IMR-90 (cell line): ENCODE measurements at regions not wholly inside any gene's neighbourhood (a gene's known extent, or its start where the extent isn't known, plus 50 kb on each side); places are given as distances from the start of the nearest gene placed in this dataset.

ENCODE experiments used
- ATAC-seq: fragments of 200-7000 bp; cut with Tn5 transposase; 2 replicates; pipeline ENCODE4 v1.9.1; 2020; ENCODE audit warnings: low read depth, mild to moderate bottlenecking, moderate library complexity
- BruUV-seq: library from RNA; stranded (reverse); fragments of 400-500 nt; replicated peaks from 2 replicates; lab custom pipeline; 2021; lab: Mats Ljungman, UMichigan
- CTCF ChIA-PET: fragments of 300-600 bp; formaldehyde crosslinking; extraction: SDS; loops from one replicate; lab custom pipeline; 2021; ENCODE audit warnings: antibody characterized with exemption; lab: Yijun Ruan, JAX
- POLR2A ChIA-PET: fragments of 300-600 bp; sonication (Branson Sonifier 250); formaldehyde crosslinking; loops from one replicate; lab custom pipeline; 2022; ENCODE audit warnings: antibody characterized with exemption; ENCODE audit not compliant: unreplicated experiment; lab: Charles Lee
- DNase-seq: peaks from one replicate; pipeline ENCODE4 v3.0.0; 2013
- H2AFZ ChIP-seq: replicated peaks from 2 replicates; pipeline ENCODE3; 2013; ENCODE audit warnings: low read length, mild to moderate bottlenecking; ENCODE audit not compliant: poor library complexity
- H2AK5ac ChIP-seq: 2 replicates; pipeline ENCODE4 v1.6.1; 2013; ENCODE audit warnings: low read depth, low read length, inconsistent platforms
- H2AK9ac ChIP-seq: replicated peaks from 2 replicates; pipeline ENCODE3; 2013; ENCODE audit warnings: mild to moderate bottlenecking, low read depth, low read length, moderate library complexity; ENCODE audit not compliant: poor library complexity
- H2BK120ac ChIP-seq: 2 replicates; pipeline ENCODE4 v1.6.1; 2013; ENCODE audit warnings: low read depth, low read length, inconsistent platforms
- H2BK15ac ChIP-seq: 3 replicates; pipeline ENCODE4 v1.6.1; 2013; ENCODE audit warnings: low read depth, low read length, inconsistent platforms
- H2BK20ac ChIP-seq: 2 replicates; pipeline ENCODE4 v1.6.1; 2013; ENCODE audit warnings: low read depth, mild to moderate bottlenecking, inconsistent platforms, low read length, moderate library complexity
- H2BK5ac ChIP-seq: 2 replicates; pipeline ENCODE4 v1.6.1; 2013; ENCODE audit warnings: mild to moderate bottlenecking, low read depth, low read length, inconsistent platforms; ENCODE audit not compliant: poor library complexity, severe bottlenecking
- H3K14ac ChIP-seq: replicated peaks from 2 replicates; pipeline ENCODE4 v1.6.1; 2013; ENCODE audit warnings: low read depth, low read length, inconsistent platforms
- H3K18ac ChIP-seq: 2 replicates; pipeline ENCODE4 v1.6.1; 2013; ENCODE audit warnings: low read depth, low read length, control low read depth
- H3K23ac ChIP-seq: 2 replicates; pipeline ENCODE4 v1.6.1; 2013; ENCODE audit warnings: low read depth, low read length, inconsistent platforms
- H3K27ac ChIP-seq: 2 replicates; pipeline ENCODE4 v1.5.1; 2013; ENCODE audit warnings: mild to moderate bottlenecking, control low read depth, low read length; ENCODE audit not compliant: insufficient read depth
- H3K27me3 ChIP-seq: 2 replicates; pipeline ENCODE4 v1.6.1; 2013; ENCODE audit warnings: low read length; ENCODE audit not compliant: control insufficient read depth, insufficient read depth
- H3K36me3 ChIP-seq: 2 replicates; pipeline ENCODE4 v1.6.1; 2013; ENCODE audit warnings: low read length, mixed read lengths; ENCODE audit not compliant: control insufficient read depth, insufficient read depth
- H3K4ac ChIP-seq: 2 replicates; pipeline ENCODE4 v1.6.1; 2013; ENCODE audit warnings: low read depth, low read length, inconsistent platforms
- H3K4me1 ChIP-seq: 2 replicates; pipeline ENCODE4 v1.6.1; 2013; ENCODE audit warnings: low read length, mixed read lengths; ENCODE audit not compliant: control insufficient read depth, insufficient read depth
- H3K4me2 ChIP-seq: 2 replicates; pipeline ENCODE4 v1.6.1; 2013; ENCODE audit warnings: low read depth, mild to moderate bottlenecking, control low read depth, low read length, moderate library complexity
- H3K4me3 ChIP-seq: 2 replicates; pipeline ENCODE4 v1.5.1; 2013; ENCODE audit warnings: low read depth, mild to moderate bottlenecking, control low read depth, low read length, moderate library complexity; ENCODE audit not compliant: insufficient read depth
- H3K56ac ChIP-seq: 2 replicates; pipeline ENCODE4 v1.6.1; 2013; ENCODE audit warnings: low read length, inconsistent platforms; ENCODE audit not compliant: insufficient read depth; ENCODE audit errors: extremely low read depth
- H3K79me1 ChIP-seq, 2 experiments: 2 replicates each; pipeline ENCODE4 v1.6.1; 2013; ENCODE audit warnings: low read length in 2 of 2, inconsistent platforms in 1 of 2, low read depth in 1 of 2
- H3K9ac ChIP-seq: 2 replicates; pipeline ENCODE4 v1.6.1; 2013; ENCODE audit warnings: low read depth, low read length, control low read depth
- H3K9me1 ChIP-seq: 2 replicates; pipeline ENCODE4 v1.6.1; 2013; ENCODE audit warnings: low read length, inconsistent platforms; ENCODE audit not compliant: insufficient read depth
- H3K9me3 ChIP-seq: 2 replicates; pipeline ENCODE4 v1.6.1; 2013; ENCODE audit warnings: low read length; ENCODE audit not compliant: control insufficient read depth, insufficient read depth
- H4K20me1 ChIP-seq: 2 replicates; pipeline ENCODE4 v1.6.1; 2013; ENCODE audit warnings: low read length, inconsistent platforms; ENCODE audit not compliant: insufficient read depth
- H4K5ac ChIP-seq: 2 replicates; pipeline ENCODE4 v1.6.1; 2013; ENCODE audit warnings: mild to moderate bottlenecking, low read depth, low read length, control low read depth
- H4K8ac ChIP-seq, 2 experiments: 2 replicates each; pipeline ENCODE4 v1.6.1; 2013; ENCODE audit warnings: low read depth in 2 of 2, low read length in 2 of 2, control low read depth in 1 of 2, inconsistent platforms in 1 of 2
- H4K91ac ChIP-seq: 2 replicates; pipeline ENCODE4 v1.6.1; 2013; ENCODE audit warnings: low read depth, low read length, inconsistent platforms; ENCODE audit not compliant: insufficient read depth
- BHLHE40 ChIP-seq: fragments of 150-350 bp; IDR thresholded peaks from 2 replicates; pipeline ENCODE4 v1.6.1; 2016; ENCODE audit warnings: mild to moderate bottlenecking, low read depth, low read length
- CEBPB ChIP-seq: IDR thresholded peaks from 2 replicates; pipeline ENCODE4 v1.6.1; 2012; ENCODE audit warnings: low read depth, low read length, improper control_type of control experiment
- CHD1 ChIP-seq: IDR thresholded peaks from 2 replicates; pipeline ENCODE4 v1.6.1; 2012; ENCODE audit warnings: low read depth, low read length, improper control_type of control experiment
- CTCF ChIP-seq: conservative IDR thresholded peaks from 2 replicates; pipeline ENCODE4 v1.5.1; 2012; ENCODE audit warnings: mild to moderate bottlenecking, low read depth, low read length, improper control_type of control experiment
- ELK1 ChIP-seq: fragments of 150-350 bp; IDR thresholded peaks from 2 replicates; pipeline ENCODE4 v1.6.1; 2016; ENCODE audit warnings: low read depth, mild to moderate bottlenecking, low read length, moderate library complexity, borderline replicate concordance
- FOS ChIP-seq: fragments of 150-350 bp; IDR thresholded peaks from 2 replicates; pipeline ENCODE4 v1.6.1; 2016; ENCODE audit warnings: low read depth, low read length
- MAFK ChIP-seq: IDR thresholded peaks from 2 replicates; pipeline ENCODE4 v1.6.1; 2012; ENCODE audit warnings: low read depth, low read length, improper control_type of control experiment
- MAZ ChIP-seq: IDR thresholded peaks from 2 replicates; pipeline ENCODE4 v1.6.1; 2012; ENCODE audit warnings: low read depth, mild to moderate bottlenecking, low read length, improper control_type of control experiment, moderate library complexity, borderline replicate concordance
- MXI1 ChIP-seq: IDR thresholded peaks from 2 replicates; pipeline ENCODE4 v1.6.1; 2012; ENCODE audit warnings: low read depth, mild to moderate bottlenecking, low read length, moderate library complexity, borderline replicate concordance
- NFE2L2 ChIP-seq: fragments of 150-350 bp; IDR thresholded peaks from 2 replicates; pipeline ENCODE4 v1.6.1; 2016; ENCODE audit warnings: low read depth, mild to moderate bottlenecking, low read length
- POLR2A ChIP-seq: IDR thresholded peaks from 2 replicates; pipeline ENCODE4 v1.6.1; 2012; ENCODE audit warnings: mild to moderate bottlenecking, low read depth, low read length
- RAD21 ChIP-seq: IDR thresholded peaks from 2 replicates; pipeline ENCODE4 v1.6.1; 2012; ENCODE audit warnings: low read length, improper control_type of control experiment
- RCOR1 ChIP-seq: IDR thresholded peaks from 2 replicates; pipeline ENCODE4 v1.6.1; 2012; ENCODE audit warnings: mild to moderate bottlenecking, low read length, improper control_type of control experiment; ENCODE audit not compliant: insufficient replicate concordance
- RFX5 ChIP-seq: IDR thresholded peaks from 2 replicates; pipeline ENCODE4 v1.8.0; 2012; ENCODE audit warnings: low read depth, mild to moderate bottlenecking, low read length, moderate library complexity
- SMC3 ChIP-seq: fragments of 150-350 bp; IDR thresholded peaks from 2 replicates; pipeline ENCODE4 v1.6.1; 2016; ENCODE audit warnings: low read depth, mild to moderate bottlenecking, antibody characterized with exemption, low read length, moderate library complexity
- USF2 ChIP-seq: fragments of 150-350 bp; IDR thresholded peaks from 2 replicates; pipeline ENCODE4 v1.6.1; 2017; ENCODE audit warnings: mild to moderate bottlenecking, antibody characterized with exemption, low read length, low read depth
- WGBS, 2 experiments: methylation state at CpG; one replicate each; pipeline versions ENCODE4 v1.1.5 to v1.1.7; 2013; ENCODE audit warnings: missing lambda C conversion rate in 2 of 2; ENCODE audit not compliant: insufficient read length in 1 of 2; ENCODE audit errors: extremely low coverage in 2 of 2; 5-methylcytosine and 5-hydroxymethylcytosine counted together
- dilution Hi-C: fragments of 300-500 bp; cut with HindIII; formaldehyde crosslinking; loops from one replicate; pipeline ENCODE4 v1.14.3; 2018; ENCODE audit warnings: low sequenced_read_pairs; ENCODE audit not compliant: unreplicated experiment
- in situ Hi-C: fragments of 300-500 bp; cut with MboI; formaldehyde crosslinking; loops from 3 replicates; pipeline ENCODE4 v1.14.3; 2019; ENCODE audit warnings: low sequenced_read_pairs, inconsistent platforms, mixed read lengths
- intact Hi-C: fragments of 100-400 bp; cut with micrococcal nuclease; formaldehyde crosslinking; loops from 2 replicates; pipeline ENCODE4 v1.10.0; 2022

- Histone ChIP-seq H4K91ac (no peak overlapping the region), H3K4ac (no peak overlapping the region), H3K79me1 (no peaks in the 10 kb centered on the region), H4K5ac (no peak overlapping the region), H3K9ac (no peak overlapping the region), H3K18ac (no peak overlapping the region), H3K23ac (no peak overlapping the region), H3K4me1 (no peaks in the 10 kb centered on the region), H2BK15ac (no peak overlapping the region), H3K27ac (no peak overlapping the region), H4K20me1 (no peaks in the 10 kb centered on the region), H2AK5ac (no peak overlapping the region), H3K9me1 (no peaks in the 10 kb centered on the region), H3K9me3 (peaks cover 6% of the 10 kb centered on the region), H2BK120ac (no peak overlapping the region), H3K27me3 (no peaks in the 10 kb centered on the region), H3K14ac (no peak overlapping the region), H2AFZ (no peak overlapping the region), H3K36me3 (no peaks in the 10 kb centered on the region), H2BK5ac (no peak overlapping the region), H2BK20ac (no peak overlapping the region), H4K8ac (no peak overlapping the region), H3K56ac (no peak overlapping the region), H2AK9ac (no peak overlapping the region), H3K4me3 (no peak overlapping the region), H3K4me2 (no peak overlapping the region)
- intact Hi-C loops (no loop called here), in situ Hi-C loops (no loop called here), dilution Hi-C loops (no loop called here)
- ChIA-PET POLR2A (no interaction called here), CTCF (no interaction called here)
- no CpG with 5 or more reads among the region's 2 CpGs for WGBS, 2 experiments
- no peak for ATAC-seq
- TF ChIP-seq CHD1 (no peak), MAFK (no peak), RFX5 (no peak), RCOR1 (no peak), RAD21 (no peak), BHLHE40 (no peak), CEBPB (no peak), ELK1 (no peak), MXI1 (no peak), MAZ (no peak), POLR2A (no peak), SMC3 (no peak), NFE2L2 (no peak), USF2 (no peak), CTCF (no peak), FOS (no peak)
- DNase-seq = no peak
- BruUV-seq = no TSS peak
These were observed 352.0 kb upstream of the DACH1 start for GRCh38 chr13:72218966-72219365.
